GM12892 (cell line): ENCODE measurements at regions not wholly inside any gene's neighbourhood (a gene's known extent, or its start where the extent isn't known, plus 50 kb on each side); places are given as distances from the start of the nearest gene placed in this dataset.

ENCODE experiments used
- POLR2A ChIP-seq: IDR thresholded peaks from 2 replicates; pipeline ENCODE4 v1.6.1; 2011; ENCODE audit warnings: low read depth, low read length, control low read depth
- POLR2AphosphoS5 ChIP-seq: IDR thresholded peaks from 2 replicates; pipeline ENCODE4 v1.6.1; 2011; ENCODE audit warnings: low read depth, low read length, control low read depth

DNA sequence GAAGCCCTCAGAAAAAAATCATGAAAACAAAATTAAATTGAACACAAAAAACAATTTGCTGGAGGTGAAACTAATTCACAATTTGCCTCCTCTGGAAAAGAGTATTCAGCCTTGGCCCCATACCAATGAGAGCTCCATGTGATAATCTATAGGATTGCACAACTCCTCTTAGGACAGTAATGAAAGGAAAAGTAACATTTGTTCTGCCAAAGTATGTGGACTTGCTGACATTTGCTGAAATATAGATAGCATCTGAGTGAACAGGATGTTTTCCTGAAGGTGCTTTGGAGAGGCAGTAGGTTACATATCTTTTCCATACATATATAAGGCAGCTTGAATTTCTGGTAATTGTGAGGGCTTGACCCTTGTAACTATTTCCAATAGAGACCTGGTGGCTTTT, 122.8 kb downstream of the OR4C45 start:
- TF ChIP-seq POLR2A (no peak), POLR2AphosphoS5 (no peak)
